Forelimb muscle (tissue), 1 donor: ENCODE measurements at regions not wholly inside any gene's neighbourhood (a gene's known extent, or its start where the extent isn't known, plus 50 kb on each side); places are given as distances from the start of the nearest gene placed in this dataset.

Source experiments
- DNase-seq: peaks from one replicate; pipeline ENCODE4 v3.0.0-alpha.2; 2013; ENCODE audit warnings: low read depth

DNA sequence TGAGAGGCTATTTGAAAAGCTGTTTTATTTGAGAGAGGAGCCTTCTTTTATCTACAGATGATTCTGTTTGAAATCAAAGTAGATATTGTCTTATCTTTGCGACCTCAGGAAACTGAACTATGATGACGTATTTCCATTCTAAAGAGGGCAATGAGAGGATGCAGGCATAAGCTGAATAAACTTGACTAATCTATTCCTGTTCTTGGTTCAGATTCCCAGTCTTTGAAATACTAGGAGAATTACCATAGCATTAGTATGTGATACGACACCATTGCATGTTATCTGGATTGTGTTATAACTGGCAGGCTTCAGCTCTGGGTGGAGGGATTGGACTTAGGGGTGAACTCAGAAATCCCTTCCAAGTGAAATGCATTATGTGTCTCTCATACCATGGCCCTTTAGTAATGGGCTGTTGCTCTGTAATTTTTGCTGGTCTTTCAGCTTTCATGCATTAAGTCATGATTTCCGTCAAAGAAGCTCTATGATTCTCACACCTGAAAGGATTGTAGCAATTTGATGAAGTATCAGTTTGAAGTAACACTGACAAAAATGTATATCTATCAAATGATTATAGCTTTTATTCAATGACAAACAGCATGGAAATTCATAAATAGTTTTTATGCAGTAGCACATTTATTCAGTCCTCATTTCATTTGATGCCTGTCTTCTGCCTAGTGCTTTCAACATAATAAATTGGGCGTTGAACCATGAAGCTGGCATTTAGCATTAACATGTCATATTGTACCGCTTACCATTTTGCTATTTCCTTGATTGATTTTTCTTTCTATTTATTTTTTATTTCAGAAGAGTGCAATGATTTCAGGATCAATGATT lies 138.4 kb upstream of the SPACA1 start:
- no peak for DNase-seq

GRCh38 chr6:87907521-87907920 lies 140.1 kb upstream of the SPACA1 start:
- DNase-seq, result no peak

- DNase-seq, result no peak
Observed at GRCh38 chr6:87905101-87905641, 142.5 kb upstream of the SPACA1 start.

- no peak for DNase-seq
Observed at GRCh38 chr6:87904011-87904410, 143.6 kb upstream of the SPACA1 start.

DNA sequence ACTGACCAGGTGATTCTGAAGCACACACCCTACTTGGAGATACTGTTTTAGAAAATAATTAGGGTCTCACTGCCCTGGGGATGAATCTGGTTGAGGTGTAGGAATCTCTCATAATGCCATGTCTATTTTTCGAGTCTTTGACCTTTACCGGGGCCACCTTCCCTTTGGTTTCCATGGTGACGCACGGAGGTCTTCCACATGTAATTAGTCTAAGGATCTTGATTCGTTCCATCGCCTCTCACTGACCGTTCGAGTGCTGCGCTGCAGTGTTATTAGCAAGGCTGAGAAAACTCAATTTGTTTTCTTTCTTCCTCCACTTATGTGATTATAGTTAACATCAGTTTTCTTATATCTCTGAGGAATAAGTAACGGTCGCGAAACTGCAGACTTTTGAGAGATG lies 144.3 kb upstream of the SPACA1 start:
- no peak for DNase-seq

GRCh38 chr6:87902383-87902782 lies 145.3 kb upstream of the SPACA1 start:
- no peak for DNase-seq

DNA sequence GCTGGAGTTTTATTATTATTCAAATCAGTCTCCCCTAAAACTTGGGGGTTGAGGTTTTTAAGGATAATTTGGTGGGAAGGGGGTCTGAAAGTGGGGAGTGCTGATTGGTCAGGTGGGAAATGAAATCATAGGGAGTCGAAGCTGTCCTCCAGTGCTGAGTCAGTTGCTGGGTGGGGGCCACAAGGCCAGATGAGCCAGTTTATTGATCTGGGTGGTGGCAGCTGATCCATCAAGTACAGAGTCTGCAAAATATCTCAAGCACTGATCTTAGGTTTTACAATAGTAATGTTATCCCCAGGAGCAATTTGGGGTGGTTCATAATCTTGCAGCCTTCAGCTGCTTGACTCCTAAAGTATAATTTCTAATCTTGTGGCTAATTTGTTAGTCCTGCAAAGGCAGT lies 146.0 kb upstream of the SPACA1 start:
- no peak for DNase-seq

GRCh38 chr6:87900160-87900698 lies 147.4 kb upstream of the SPACA1 start:
- no peak for DNase-seq

- DNase-seq, result no peak
Observed at GRCh38 chr6:87899499-87900147, 148.0 kb upstream of the SPACA1 start.

DNA sequence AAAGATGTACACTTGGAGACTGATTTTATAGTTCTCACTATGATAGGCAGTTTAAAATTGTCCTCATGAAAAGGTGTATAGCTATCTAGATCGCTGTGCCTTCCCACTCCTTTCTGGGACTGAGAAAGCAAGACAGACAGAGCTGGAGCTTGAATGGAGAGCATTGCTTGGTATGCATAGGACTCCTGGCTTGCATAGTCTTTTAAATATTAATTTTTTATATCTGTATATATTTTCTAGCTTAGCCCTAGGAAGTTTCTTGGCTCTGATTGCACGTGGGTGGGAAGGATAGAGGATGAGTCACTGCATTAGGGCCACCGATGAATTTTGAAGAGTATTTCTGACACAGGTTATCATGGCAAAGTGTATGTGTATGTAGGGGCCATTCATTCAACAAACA lies 150.0 kb upstream of the SPACA1 start:
- no peak for DNase-seq

GRCh38 chr6:87897013-87897412 lies 150.6 kb upstream of the SPACA1 start:
- no peak for DNase-seq

- DNase-seq, result no peak
Observed at GRCh38 chr6:87887266-87887665, 160.4 kb upstream of the SPACA1 start.

- DNase-seq, result no peak
Observed at GRCh38 chr6:87884203-87884602, 163.4 kb upstream of the SPACA1 start.

- DNase-seq, result no peak
Observed at GRCh38 chr6:87881342-87881895, 166.2 kb upstream of the SPACA1 start.

- DNase-seq, result no peak
Observed at GRCh38 chr6:87879132-87879861, 168.3 kb upstream of the SPACA1 start.

GRCh38 chr6:87875781-87876180 lies 171.9 kb upstream of the SPACA1 start:
- DNase-seq, result no peak

GRCh38 chr6:87873556-87873955 lies 171.5 kb upstream of the AKIRIN2 start:
- DNase-seq, result no peak

DNA sequence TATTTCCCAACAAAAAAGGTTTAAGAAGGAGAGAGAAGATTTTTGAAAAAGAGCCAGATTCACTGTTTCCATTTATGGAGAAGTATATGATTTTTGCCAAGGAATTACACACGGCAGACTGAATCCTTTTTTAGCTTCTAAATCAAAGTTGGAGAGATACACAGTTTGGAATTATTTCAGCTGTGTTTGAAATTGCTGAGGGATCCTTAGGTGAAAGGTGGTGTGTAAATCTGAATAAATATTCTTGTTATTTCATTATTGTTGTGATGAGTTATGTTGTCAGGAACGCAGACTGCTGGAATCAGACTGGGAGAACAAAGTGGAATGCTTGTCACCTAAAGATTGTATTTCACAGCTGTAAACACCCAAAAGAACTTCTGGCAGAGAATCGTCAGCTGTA lies 168.5 kb upstream of the AKIRIN2 start:
- peak; percentile 32 for DNase-seq

DNA sequence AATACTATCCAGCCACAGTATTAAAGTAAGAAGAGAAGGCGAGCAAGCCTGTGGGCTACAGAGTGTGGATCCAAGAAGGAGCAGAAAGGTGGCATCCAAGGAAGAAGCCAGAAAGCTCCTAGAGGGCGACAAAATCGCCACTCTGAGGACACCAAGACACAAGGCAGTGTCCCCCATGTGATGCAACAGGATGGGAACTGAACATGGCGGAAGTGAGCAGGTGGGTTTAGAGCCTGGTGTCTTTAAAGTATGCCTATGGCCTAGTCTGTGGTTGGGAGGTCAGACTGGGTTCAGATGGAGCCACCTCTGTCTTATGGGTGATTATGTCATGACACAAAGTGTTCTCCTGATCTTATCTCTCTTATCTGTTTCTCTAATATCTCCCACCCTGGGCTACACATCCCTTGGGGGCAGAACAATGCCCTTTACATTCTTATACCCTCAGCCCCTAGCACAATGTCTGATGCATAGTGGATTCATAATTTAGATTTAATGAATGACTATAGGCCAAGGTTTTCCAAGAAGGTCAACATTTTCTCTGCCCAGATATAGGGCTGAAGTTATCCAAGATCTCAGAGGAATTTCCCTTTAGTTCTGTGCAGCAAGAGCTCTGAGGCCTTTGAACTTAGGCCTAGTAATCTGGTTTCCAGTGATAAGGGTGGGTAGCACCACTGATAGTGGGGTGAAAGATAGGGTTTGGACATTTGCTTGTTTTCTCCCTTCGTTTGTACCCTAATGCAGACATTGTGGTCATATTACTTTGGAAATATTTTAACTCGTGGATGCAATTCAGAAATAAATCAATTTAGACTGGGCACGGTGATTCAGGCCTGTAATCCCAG lies 167.3 kb upstream of the AKIRIN2 start:
- DNase-seq, result no peak

DNA sequence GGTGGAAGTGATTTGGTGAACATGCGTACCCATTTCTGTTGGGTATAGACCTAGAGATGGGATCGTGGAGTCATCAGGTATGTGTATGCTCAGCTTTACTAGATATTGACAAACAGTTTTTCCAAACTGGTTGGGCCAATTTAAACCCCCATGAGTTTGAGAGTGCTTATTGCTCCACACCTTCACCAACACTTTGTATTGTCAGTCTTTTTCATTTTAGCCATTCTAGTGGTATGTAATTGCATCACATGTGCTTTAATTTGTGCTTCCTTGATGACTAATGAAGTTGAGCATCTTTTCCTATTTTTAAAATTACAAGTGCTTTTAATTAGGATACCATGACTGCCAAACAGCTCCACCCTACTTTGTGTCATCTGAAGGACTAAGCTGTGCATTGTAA lies 158.9 kb upstream of the AKIRIN2 start:
- DNase-seq, result no peak

GRCh38 chr6:87858440-87858839 lies 156.4 kb upstream of the AKIRIN2 start:
- no peak for DNase-seq
